Neural progenitor cell (in vitro differentiated cells): ENCODE measurements at regions not wholly inside any gene's neighbourhood (a gene's known extent, or its start where the extent isn't known, plus 50 kb on each side); places are given as distances from the start of the nearest gene placed in this dataset.

Experiments used
- CTCF ChIP-seq: fragments of 200-600 bp; sonication (generic); IDR thresholded peaks from 2 replicates; pipeline ENCODE4 v1.5.1; 2017; ENCODE audit warnings: antibody characterized with exemption, mild to moderate bottlenecking
- EZH2 ChIP-seq: fragments of 200-600 bp; sonication (generic); IDR thresholded peaks from 2 replicates; pipeline ENCODE4 v1.6.1; 2017; ENCODE audit warnings: antibody characterized with exemption, mild to moderate bottlenecking, moderate library complexity
- EZH2phosphoT487 ChIP-seq: fragments of 200-600 bp; sonication (generic); IDR thresholded peaks from 2 replicates; pipeline ENCODE4 v1.6.1; 2017; ENCODE audit warnings: antibody characterized with exemption

- TF ChIP-seq CTCF (no peak), EZH2 (no peak), EZH2phosphoT487 (no peak)
These were observed 56.0 kb upstream of the CTTNBP2 start for GRCh38 chr7:117929237-117929636.
